ENCODE measurements at regions not wholly inside any gene's neighbourhood (a gene's known extent, or its start where the extent isn't known, plus 50 kb on each side); places are given as distances from the start of the nearest gene placed in this dataset.

DNA sequence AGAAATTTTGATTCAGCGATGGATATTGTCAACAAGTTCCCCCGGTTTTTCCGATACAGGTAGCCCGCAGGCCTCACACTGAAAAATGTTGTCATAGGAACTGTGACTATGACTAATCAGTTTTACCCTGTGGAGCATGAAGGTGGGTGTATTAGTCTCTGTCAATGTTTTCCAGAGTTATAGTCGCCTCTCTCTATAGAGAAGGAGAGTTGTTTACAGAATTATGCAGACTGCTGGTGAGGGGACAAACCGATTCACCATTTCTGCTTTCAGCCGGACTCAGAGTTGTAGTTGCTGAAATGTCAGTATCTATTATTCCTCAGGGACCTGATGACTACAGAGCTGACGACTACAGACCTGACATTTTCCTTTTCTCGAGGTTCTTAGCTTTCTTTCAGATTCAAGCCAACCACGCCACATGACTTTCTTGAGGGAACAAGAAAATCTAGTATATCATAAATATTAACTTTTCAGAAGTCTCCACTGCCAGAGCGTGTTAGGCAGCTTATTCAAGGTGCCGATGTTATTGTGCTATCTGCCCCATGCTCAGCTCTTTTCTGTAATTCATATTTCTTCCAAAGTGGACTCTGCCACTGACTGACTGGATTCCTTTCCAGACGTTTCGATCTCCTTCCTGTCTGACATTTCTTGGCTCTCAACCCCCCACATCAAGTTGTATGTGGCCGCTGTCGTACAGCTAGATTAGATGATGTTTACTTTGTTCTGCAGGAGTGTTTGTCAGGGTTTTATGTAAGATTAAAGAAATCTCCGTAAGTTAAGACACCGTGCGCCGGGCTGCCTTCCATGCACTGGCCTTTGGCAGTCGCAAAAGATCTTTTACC lies 178.1 kb downstream of the FGF1 start:
- DNase-seq = no peak

DNA sequence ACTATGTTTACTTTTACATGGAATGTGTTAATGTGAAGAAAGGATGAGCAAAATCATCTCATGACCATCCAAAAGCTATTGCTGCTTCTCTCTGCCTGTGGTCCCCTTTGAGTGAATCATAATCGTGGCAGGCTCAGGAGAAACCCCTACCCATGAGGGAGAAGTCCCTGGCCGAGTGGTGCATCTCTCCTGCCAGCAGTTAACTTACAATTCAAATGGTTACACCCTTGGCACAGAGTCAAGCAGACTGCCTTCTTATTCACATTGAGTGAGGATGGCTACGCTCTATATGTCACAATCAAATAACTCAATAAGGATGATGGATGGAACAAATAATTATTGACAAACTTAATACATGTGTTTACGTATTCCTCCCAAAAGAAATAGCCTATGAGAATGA lies 179.1 kb downstream of the FGF1 start:
- no peak for DNase-seq

DNA sequence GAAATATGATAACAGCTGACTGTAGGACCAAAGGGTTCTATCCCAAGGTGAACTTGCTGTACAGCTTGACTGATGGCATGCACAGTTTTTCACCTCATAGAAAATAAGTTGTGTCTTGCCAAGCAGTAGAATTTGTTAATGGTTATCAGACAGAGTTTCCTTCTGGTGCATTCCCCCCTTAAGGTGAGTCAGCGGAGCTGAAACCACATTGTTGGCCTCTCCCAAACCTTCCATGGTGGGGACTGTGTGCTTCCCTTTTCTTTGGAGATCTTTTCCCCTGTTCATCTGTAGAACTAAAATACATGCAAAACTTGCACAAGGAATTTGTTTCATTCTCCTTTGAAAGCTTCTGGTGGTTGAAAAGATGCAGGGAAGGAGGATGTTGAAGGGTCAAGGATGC lies 179.8 kb downstream of the FGF1 start:
- DNase-seq = no peak

DNA sequence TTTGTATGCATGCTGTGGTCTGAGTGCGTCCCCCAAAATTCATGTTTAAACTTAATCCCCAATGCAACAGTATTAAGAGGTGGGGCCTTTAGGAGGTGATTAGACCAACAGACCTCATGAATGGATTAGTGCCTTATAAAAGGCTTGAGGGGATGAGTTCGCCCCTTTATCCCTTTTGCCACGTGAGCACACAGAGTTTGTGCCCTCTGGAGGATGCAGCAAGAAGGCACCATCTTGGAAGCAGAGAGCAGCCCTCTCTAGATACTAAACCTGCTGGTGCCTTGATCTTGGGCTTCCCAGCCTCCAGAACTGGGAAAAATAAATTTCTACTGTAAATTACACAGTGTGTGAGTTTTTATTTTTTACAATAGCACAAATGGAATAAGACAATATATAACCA lies 177.1 kb upstream of the SPRY4 start:
- no peak for DNase-seq

DNA sequence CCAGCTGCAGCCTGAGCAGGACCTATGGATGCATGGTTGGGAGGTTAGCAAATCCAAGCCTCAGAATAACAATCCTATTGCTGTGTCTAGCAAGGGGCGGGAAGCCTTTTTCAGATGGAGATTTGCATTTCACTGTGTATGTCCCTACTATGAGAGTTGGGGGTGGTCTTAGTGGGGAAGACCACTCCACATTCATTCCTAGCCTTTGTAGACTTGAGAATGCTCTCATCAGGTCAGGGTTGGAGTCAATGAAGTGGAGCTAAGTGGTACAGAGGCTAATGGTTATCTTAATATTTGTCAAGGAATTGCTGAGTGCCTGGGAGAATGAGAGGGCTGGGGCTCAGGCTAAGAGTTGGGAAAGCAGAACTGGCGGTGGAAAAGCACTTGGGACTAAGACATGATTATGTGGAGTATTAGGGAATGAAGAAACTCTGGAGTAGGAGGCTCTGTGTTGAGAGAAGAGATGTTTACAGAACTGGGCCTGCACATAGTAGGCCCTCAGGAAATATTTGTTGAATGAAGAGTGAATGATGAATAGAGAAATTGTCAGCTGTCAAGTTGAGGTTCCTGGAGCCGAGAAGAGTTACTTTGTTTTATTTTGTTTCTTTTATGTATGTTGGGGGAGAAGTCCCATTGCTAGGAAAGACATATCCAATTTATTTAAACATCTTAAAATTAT lies 175.5 kb upstream of the SPRY4 start:
- DNase-seq = no peak

DNA sequence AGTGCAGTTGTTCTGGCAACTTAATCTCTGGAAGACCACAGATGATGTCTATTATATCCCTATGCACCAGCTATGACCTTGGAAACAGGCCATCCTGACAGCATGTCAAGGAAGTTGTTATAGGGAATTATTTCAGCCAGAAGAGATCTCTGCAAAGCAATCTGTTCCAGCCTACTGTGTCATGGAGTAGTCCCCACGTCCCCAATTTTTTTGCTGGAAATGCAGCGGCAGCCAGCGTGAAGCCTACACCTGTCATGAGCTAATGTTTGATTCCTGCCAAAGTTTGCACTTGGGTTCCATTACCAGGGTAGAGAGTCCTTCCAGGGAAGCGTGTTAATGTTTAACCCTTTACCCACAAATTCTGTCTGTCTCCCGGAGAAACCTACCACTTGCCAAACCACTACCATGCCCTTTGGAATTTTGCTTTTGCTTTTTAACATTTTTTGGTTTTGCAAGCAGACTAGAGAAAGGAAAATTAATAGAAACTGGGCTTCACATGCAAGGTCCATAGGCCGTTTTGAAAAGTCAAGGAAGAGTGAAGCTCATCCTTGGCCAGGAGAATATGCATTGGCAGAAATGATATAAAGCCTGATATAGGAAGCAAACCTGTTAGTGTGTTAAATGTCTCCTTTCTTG lies 174.9 kb upstream of the SPRY4 start:
- peak; percentile 80 for DNase-seq

DNA sequence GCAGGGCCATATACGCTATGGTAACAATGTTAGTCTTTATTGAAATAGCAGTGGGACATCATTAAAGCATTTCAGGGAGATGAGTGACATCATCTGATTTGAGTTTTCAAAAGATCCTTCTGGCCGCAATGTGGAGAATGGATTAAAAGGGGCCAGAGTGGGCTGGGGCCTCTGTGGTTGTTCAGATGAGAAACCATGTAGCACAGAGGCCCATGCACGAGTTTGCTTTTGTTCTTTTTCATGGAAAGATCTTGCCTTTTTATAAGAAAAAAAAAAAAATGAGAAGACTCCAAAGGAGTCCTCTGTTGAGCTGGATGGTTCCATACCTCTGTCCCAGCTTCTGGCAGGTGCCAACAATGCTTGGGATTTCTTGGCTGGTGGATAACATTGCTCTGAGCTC lies 173.5 kb upstream of the SPRY4 start:
- no peak for DNase-seq

DNA sequence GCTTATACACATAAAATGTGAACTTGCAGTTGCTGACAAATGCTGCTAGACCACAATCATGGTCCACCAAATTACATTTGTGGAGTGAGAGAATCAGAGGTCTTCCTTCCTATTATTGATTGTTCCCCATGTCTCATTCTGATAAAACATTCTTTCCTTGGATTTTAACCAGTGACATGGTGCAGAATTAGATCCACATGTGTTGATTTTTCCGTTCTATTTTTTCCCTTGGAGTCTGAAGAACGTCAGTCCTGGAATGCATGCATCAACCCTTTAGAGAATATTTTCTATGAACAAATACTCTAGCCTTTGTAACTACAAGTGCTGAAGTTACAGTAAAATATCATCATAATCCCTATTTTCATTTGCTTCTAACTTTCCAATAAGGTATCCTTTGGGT lies 170.7 kb upstream of the SPRY4 start:
- DNase-seq = no peak

DNA sequence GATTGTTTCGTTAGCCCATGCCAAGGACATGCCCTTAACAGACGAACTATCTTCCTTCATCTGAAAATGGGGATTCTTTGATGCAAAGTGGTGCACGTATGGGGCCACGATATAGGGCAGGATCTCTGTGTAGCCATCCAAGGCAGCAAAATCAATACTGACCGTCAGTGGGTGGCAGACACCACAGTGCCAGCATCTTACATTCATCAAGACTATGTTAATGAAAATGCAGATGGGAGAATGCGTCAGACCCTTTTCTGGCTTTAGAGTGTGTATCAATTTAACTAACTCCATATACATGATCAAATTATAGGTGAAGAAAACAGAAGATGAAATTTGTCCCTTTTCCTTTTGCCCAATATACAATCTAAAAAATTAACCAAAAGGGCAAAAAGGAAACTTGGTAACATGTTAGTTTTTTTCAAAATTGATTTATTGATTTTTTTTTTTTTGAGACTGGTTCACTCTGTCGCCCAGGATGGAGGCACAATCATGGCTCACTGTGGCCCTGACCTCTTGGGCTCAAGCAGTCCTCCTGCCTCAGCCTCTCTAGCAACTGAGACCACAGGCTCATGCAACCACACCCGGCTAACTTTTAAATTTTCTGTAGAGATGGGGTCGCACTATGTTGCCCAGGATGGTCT lies 169.2 kb upstream of the SPRY4 start:
- DNase-seq = no peak

DNA sequence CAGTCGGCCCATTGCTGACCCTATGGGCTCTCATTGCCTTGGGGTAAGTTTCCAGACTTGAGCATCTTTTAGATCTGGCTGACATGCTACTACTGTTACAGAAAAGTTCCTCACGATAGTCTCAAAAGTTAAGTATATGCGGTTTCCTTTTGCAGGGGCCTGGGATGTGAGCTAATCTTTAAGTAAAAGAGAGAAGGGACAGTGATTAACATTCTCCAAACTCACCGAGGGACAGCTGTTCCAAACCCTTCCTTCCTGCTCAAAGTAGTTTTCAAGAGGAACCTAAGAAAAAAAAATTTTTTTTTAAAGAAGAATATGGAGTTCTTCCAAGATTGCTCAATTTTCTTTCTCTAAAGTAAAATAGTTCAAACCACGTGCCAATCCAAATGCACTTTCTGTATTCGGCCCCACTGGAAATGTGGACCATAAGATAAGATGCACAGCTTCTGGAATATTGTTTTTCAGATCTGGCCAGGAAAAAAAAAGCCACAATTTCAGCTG lies 168.0 kb upstream of the SPRY4 start:
- DNase-seq = no peak

DNA sequence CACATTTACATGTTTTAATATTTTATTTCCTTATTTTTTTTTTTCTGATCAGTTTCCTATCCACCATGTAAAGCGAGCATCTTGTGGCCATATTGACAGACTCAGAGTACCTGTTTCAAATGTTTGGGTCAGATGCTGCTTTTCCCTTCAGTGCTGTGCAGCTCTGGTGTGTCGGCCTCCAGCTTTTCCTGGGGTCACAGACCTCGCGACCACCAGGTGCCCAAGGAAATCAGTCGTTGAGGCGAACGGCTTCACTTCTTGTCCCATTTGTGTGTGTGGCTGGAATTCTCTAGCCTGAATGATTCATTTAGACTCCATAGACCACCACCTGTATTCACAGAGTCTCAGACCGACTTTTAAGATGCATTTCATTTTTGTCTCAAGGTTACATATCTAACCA lies 166.9 kb upstream of the SPRY4 start:
- DNase-seq = no peak

DNA sequence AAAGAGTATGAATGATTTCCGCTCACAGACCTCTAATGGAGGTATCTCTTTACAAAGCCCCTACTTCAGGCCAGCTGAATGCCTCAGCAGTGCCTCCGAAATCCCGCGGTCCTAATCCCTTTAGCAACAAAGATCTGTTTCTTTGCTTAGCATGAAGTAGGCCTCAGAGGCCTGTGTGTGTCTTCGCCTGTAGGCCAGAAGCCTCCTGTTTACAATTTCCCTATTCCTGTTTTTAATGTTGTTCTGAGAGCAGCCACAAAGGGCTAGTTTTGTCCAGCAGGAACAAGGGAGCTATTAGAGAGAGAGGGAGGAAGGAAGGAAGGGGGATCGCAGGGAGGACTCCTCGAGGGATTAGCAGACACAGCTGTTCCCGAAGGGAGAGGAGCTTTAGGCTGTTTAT lies 166.4 kb upstream of the SPRY4 start:
- DNase-seq = peak; percentile 51

DNA sequence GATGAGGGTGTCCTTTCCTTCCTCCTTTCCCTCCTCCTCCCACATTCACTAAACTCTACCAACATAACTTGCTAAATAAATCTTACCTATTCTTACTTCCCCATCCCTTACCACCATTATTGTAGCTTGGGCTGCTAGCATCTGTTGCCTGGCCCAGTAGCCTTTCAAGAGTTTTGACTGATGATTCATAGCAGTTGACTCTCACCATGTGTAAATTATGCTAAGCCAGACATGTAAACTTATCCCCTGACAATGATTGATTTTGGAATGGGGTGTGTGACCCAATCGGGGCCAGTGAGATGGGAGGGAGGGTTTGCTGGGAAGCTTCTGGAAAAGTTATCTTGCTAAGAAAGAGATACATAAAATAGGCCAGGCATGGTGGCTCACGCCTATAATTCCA lies 161.8 kb upstream of the SPRY4 start:
- DNase-seq = no peak

DNA sequence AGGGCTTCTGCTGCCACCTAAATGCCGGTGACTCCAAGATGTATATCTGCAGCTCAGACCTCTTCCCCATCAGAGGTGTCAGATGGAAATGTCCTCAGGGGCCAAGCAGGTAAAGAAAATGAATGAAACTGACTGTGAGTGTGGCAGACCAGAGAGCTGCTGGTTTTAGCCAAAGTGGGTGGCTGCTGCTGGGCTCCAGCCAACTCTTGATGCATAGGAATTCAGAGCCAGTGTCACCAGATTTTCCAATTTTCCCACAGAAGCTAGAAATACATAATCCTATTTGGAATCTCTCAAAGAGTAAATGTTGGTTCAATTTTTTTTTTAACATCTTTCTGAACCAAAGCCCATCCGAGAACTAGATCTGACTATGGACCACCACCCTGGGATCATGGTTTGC lies 161.2 kb upstream of the SPRY4 start:
- no peak for DNase-seq

DNA sequence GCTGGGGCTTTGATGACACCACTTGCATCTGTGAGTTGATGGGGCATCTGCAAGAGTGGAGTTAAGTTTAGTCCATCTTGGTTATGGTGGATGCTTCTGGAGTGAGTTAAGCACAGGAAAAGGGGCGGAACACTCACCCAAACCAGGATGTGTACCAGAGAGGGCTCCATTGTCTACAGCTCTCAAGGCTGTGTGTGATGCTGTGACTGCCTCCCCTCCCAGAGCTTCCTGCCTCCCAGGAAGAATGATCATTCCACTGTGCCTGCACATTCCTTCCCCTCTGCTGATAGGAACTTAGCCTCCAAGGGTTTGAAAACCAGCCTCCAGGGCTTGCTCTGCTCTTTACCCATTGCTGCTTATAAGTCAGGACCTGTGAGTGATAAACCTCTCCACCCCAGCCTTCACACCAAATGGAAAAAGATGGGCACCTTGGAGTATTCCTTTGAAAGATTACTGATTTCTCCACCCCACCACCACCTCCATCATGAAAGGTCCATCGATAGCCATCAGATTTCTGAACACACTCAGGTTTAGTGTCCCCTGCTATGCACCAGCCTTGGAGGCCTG lies 160.1 kb upstream of the SPRY4 start:
- no peak for DNase-seq

DNA sequence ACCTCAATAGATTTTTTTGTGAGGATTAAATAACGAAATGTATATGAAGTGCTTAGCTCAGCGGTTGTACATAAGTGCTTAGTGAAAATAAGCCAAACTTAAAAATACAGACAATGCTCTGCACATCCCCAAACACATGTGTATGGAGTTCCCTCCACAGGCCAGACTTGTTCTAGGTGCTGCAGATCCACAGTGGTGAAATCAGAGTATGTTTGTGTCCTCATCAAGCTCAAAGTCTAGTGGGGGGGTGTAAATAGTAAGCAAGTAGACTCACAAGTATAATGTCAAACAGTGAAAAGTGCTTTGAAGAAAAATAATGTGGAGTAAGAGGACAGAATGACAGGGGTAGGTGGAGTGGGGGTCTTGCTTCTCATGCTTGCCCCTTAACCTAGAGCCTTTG lies 157.4 kb upstream of the SPRY4 start:
- DNase-seq = no peak

DNA sequence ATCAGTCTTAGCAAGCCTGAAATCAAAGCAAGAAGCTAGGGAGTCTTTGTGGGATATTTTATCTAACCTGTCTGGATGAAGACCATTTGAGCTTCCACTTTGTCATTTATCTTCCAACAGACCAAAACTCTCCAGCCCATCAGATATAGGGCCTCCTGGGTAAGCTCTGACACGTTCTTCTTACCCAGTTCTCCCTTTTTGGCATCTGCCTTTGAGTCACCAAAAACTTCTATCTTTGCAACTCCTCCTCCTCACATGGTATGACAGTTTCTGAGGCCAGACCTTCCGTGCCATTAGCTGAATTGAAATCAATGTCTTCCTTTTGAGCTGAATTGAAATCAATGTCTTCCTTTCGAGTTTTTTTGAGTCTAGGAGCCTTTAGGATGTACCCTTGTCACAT lies 156.6 kb upstream of the SPRY4 start:
- DNase-seq = no peak

DNA sequence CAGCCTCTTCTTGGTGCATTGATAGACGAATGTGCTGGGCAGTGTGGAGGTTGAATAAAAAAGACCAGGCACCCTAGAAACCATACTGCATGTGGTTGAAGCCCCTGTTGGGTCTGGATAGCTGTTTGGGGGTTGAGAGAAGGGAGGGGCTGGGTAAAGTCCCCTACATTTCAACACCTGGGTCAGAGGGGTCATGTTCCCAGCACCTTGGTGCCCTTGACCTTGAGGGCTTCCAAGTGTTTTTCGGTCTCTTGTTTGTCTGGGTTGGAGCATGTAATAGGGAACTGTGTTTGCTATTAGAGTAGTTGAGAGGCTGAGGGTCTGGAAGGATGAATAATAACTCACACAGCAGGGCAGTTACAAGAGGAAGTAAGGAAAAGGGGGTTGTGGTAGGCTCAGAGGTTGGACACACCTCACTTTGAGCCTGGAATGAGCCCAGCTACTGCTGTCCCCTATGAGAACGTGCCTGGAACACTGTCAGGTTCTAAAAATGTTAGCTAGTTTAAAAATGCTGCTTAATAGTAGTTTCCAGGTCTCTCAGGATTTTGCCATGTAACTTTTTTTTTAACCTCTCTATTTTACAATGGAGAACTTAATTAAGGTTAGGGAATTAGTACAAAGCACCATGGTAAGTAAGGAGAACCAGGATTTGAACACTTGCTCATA lies 155.2 kb upstream of the SPRY4 start:
- DNase-seq = no peak

DNA sequence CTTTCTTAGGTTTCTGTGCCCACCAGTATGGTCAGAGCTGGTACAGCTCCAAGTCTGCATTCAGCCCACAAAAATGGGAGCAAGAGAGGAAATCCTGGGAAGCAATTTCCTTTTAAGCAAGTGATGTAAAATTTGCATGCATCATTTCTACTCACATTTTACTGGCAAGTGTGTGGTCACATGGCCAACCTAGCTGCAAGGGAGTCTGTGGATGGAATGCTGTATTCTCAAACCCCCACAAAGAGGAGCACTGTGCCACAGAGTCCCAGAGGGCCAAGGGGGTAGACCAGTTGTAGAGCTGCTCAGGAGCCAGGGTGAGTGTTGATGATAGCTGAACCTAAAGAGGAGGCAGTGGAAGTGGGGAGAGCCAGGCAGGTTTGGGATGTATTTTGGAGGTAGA lies 154.3 kb upstream of the SPRY4 start:
- DNase-seq = no peak

DNA sequence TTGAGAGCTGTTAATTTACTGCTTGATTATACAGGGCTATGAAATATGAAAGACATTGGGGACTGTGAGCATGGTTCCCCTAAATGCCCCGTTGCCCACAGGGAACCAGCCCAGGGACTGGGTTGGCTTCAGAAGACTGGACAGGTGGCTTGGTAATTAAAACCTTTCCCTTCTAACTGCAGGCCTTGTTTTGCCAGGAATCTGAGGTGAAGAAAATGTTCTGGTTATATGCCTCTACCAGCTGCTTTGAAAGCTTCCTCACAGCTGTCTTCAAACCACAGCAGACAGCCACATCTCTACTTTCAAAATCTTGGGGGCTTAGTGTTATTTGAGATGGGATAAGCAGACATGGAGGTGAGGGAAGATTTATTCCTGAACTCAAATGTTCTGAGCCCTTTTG lies 153.3 kb upstream of the SPRY4 start:
- no peak for DNase-seq

DNA sequence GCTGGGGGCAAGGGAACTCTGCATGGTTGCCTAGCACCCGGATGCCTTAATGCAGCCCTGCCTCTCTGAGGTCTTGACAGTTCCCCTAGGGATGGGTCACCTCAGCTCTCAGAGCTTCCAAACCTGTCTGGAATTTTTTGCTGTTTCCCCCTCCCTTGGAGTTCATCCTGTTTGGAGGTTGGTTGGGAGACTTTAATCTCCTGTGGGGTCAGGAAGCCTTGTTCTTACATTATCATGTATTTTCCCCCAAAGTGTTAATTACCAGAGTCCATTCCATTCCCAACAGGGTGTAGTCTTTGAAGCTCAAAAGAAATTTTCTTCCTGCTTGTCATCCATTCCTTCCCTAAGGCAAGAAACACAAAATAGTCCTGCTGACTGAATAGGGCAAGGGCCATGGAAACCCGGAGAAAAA lies 150.3 kb upstream of the SPRY4 start:
- DNase-seq = no peak

DNA sequence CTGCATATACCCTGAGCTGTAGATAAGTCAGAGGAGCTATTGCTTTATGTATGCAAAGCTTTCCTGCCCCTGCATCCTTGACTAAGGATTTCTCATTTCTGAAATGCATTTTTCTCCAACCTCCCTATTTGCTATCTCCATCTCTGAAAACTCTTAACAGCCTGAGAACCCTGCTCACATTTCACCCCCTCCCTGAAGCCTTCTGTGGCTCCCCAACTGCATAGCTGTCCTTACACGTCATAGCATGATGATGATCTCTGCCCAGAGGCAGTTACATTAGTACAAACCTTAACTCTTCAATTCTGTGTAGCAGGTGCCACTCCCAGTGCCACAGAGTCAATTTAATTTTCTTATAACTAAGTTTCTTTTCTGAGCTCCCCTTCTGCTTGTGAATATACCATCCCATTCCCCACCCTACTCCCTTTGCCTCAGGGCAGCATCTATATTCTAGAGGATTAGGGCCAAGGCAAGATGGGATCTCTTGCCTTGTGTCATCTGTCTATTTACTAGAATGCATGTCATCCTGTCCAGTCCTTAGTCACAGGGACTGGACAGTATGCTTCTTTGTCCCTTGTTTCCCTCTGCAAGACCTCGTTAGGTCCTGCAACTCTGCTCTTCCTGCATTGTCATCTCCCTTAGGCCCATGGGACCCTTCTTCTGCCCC lies 149.7 kb upstream of the SPRY4 start:
- DNase-seq = no peak

Data from left hindlimb (tissue), 1 donor.